ENCODE measurements at regions not wholly inside any gene's neighbourhood (a gene's known extent, or its start where the extent isn't known, plus 50 kb on each side); places are given as distances from the start of the nearest gene placed in this dataset.
"Not testable (repeated sequence)": the region's sequence is repeated elsewhere in the genome, so short reads cannot be mapped to it uniquely, and the experiment has no call there.

GRCh38 chr14:29982171-29982570 lies 54.5 kb upstream of the PRKD1 start:
- CTCF ChIA-PET: no interaction called here
- ATAC-seq (no peak), DNase-seq (no peak)
- no peaks in the 10 kb centered on the region for H3K36me3 Mint-ChIP-seq (ENCODE audit: low read depth)
- no peak overlapping the region for H3K4me3 Mint-ChIP-seq
- POLR2A ChIA-PET: no interaction called here
- no peak overlapping the region for H3K27ac Mint-ChIP-seq
- H3K27me3 Mint-ChIP-seq (ENCODE audit: low read depth): no peaks in the 10 kb centered on the region
- H3K4me1 Mint-ChIP-seq (ENCODE audit: low read depth): no peaks in the 10 kb centered on the region
- H3K9me3 Mint-ChIP-seq (ENCODE audit: insufficient read depth): no peaks in the 10 kb centered on the region

- no peak for DNase-seq
- no peaks in the 10 kb centered on the region for H3K4me1 Mint-ChIP-seq (ENCODE audit: low read depth)
- H3K27me3 Mint-ChIP-seq (ENCODE audit: low read depth): no peaks in the 10 kb centered on the region
- ChIA-PET POLR2A (no interaction called here), CTCF (no interaction called here)
- no peak overlapping the region for H3K4me3 Mint-ChIP-seq
- no peaks in the 10 kb centered on the region for H3K9me3 Mint-ChIP-seq (ENCODE audit: insufficient read depth)
- H3K36me3 Mint-ChIP-seq (ENCODE audit: low read depth): no peaks in the 10 kb centered on the region
- no peak overlapping the region for H3K27ac Mint-ChIP-seq
- ATAC-seq: no peak
Observed at GRCh38 chr14:29982993-29983392, 55.3 kb upstream of the PRKD1 start.

- DNase-seq; ATAC-seq; H3K4me3 Mint-ChIP-seq; H3K27me3 Mint-ChIP-seq (ENCODE audit: low read depth); H3K27ac Mint-ChIP-seq; POLR2A ChIA-PET; H3K4me1 Mint-ChIP-seq (ENCODE audit: low read depth); H3K9me3 Mint-ChIP-seq (ENCODE audit: insufficient read depth); CTCF ChIA-PET; H3K36me3 Mint-ChIP-seq (ENCODE audit: low read depth): not testable (repeated sequence)
Observed at GRCh38 chr14:29990344-29990857, 62.8 kb upstream of the PRKD1 start.

GRCh38 chr14:29990993-29991392 lies 63.3 kb upstream of the PRKD1 start:
- Mint-ChIP-seq H3K27me3 (ENCODE audit: low read depth) (no peaks in the 10 kb centered on the region), H3K4me1 (ENCODE audit: low read depth) (no peaks in the 10 kb centered on the region), H3K36me3 (ENCODE audit: low read depth) (no peaks in the 10 kb centered on the region), H3K27ac (no peak overlapping the region), H3K9me3 (ENCODE audit: insufficient read depth) (no peaks in the 10 kb centered on the region), H3K4me3 (no peak overlapping the region)
- no peak for ATAC-seq
- ChIA-PET POLR2A (no interaction called here), CTCF (no interaction called here)
- no peak for DNase-seq

- H3K27me3 Mint-ChIP-seq (ENCODE audit: low read depth): no peaks in the 10 kb centered on the region
Observed at GRCh38 chr14:29993143-29993542, 65.5 kb upstream of the PRKD1 start.

GRCh38 chr14:29999013-29999539 lies 71.4 kb upstream of the PRKD1 start:
- DNase-seq (no peak), ATAC-seq (no peak)
- H3K27me3 Mint-ChIP-seq (ENCODE audit: low read depth): no peaks in the 10 kb centered on the region
- no peak overlapping the region for H3K27ac Mint-ChIP-seq
- CTCF ChIA-PET: no interaction called here
- no peaks in the 10 kb centered on the region for H3K4me1 Mint-ChIP-seq (ENCODE audit: low read depth)
- no peak overlapping the region for H3K4me3 Mint-ChIP-seq
- POLR2A ChIA-PET: no interaction called here
- H3K9me3 Mint-ChIP-seq (ENCODE audit: insufficient read depth): no peaks in the 10 kb centered on the region
- no peaks in the 10 kb centered on the region for H3K36me3 Mint-ChIP-seq (ENCODE audit: low read depth)

More at GRCh38 chr14:29993143-29993542, 65.5 kb upstream of the PRKD1 start:
- CTCF ChIA-PET: no interaction called here
- Mint-ChIP-seq H3K27ac (no peak overlapping the region), H3K9me3 (ENCODE audit: insufficient read depth) (no peaks in the 10 kb centered on the region), H3K4me1 (ENCODE audit: low read depth) (no peaks in the 10 kb centered on the region), H3K36me3 (ENCODE audit: low read depth) (no peaks in the 10 kb centered on the region), H3K4me3 (no peak overlapping the region)
- ATAC-seq: no peak
- POLR2A ChIA-PET: no interaction called here
- no peak for DNase-seq

- Mint-ChIP-seq H3K27ac (no peak overlapping the region), H3K4me1 (ENCODE audit: low read depth) (no peaks in the 10 kb centered on the region), H3K4me3 (no peak overlapping the region), H3K9me3 (ENCODE audit: insufficient read depth) (no peaks in the 10 kb centered on the region), H3K36me3 (ENCODE audit: low read depth) (no peaks in the 10 kb centered on the region), H3K27me3 (ENCODE audit: low read depth) (no peaks in the 10 kb centered on the region)
- ChIA-PET CTCF (no interaction called here), POLR2A (no interaction called here)
- DNase-seq: no peak
- ATAC-seq: no peak
Observed at GRCh38 chr14:30002859-30003258, 75.2 kb upstream of the PRKD1 start.

- no peaks in the 10 kb centered on the region for H3K4me1 Mint-ChIP-seq (ENCODE audit: low read depth)
- H3K9me3 Mint-ChIP-seq (ENCODE audit: insufficient read depth): peaks cover 4% of the 10 kb centered on the region
- DNase-seq (no peak), ATAC-seq (no peak)
- no peaks in the 10 kb centered on the region for H3K36me3 Mint-ChIP-seq (ENCODE audit: low read depth)
- no peaks in the 10 kb centered on the region for H3K27me3 Mint-ChIP-seq (ENCODE audit: low read depth)
- no peak overlapping the region for H3K4me3 Mint-ChIP-seq
- POLR2A ChIA-PET: no interaction called here
- no peak overlapping the region for H3K27ac Mint-ChIP-seq
- CTCF ChIA-PET: no interaction called here
Observed at GRCh38 chr14:30005114-30005808, 77.6 kb upstream of the PRKD1 start.

- DNase-seq (no peak), ATAC-seq (no peak)
- peaks cover 4% of the 10 kb centered on the region for H3K9me3 Mint-ChIP-seq (ENCODE audit: insufficient read depth)
- no peaks in the 10 kb centered on the region for H3K4me1 Mint-ChIP-seq (ENCODE audit: low read depth)
- POLR2A ChIA-PET: no interaction called here
- no peaks in the 10 kb centered on the region for H3K27me3 Mint-ChIP-seq (ENCODE audit: low read depth)
- CTCF ChIA-PET: no interaction called here
- no peak overlapping the region for H3K27ac Mint-ChIP-seq
- H3K36me3 Mint-ChIP-seq (ENCODE audit: low read depth): no peaks in the 10 kb centered on the region
- H3K4me3 Mint-ChIP-seq: no peak overlapping the region
Observed at GRCh38 chr14:30006695-30007094, 79.0 kb upstream of the PRKD1 start.

GRCh38 chr14:30015489-30015888 lies 87.8 kb upstream of the PRKD1 start:
- POLR2A ChIA-PET: no interaction called here
- Mint-ChIP-seq H3K27me3 (ENCODE audit: low read depth) (no peaks in the 10 kb centered on the region), H3K9me3 (ENCODE audit: insufficient read depth) (peaks cover 6% of the 10 kb centered on the region), H3K4me1 (ENCODE audit: low read depth) (no peaks in the 10 kb centered on the region), H3K27ac (no peak overlapping the region), H3K36me3 (ENCODE audit: low read depth) (no peaks in the 10 kb centered on the region), H3K4me3 (no peak overlapping the region)
- ATAC-seq: no peak
- DNase-seq: no peak
- CTCF ChIA-PET: no interaction called here

GRCh38 chr14:30016002-30016401 lies 88.4 kb upstream of the PRKD1 start:
- DNase-seq (no peak), ATAC-seq (no peak)
- CTCF ChIA-PET: no interaction called here
- no peak overlapping the region for H3K4me3 Mint-ChIP-seq
- peaks cover 6% of the 10 kb centered on the region for H3K9me3 Mint-ChIP-seq (ENCODE audit: insufficient read depth)
- H3K27ac Mint-ChIP-seq: no peak overlapping the region
- no peaks in the 10 kb centered on the region for H3K4me1 Mint-ChIP-seq (ENCODE audit: low read depth)
- no peaks in the 10 kb centered on the region for H3K27me3 Mint-ChIP-seq (ENCODE audit: low read depth)
- no peaks in the 10 kb centered on the region for H3K36me3 Mint-ChIP-seq (ENCODE audit: low read depth)
- POLR2A ChIA-PET: no interaction called here

GRCh38 chr14:30017370-30017993 lies 89.8 kb upstream of the PRKD1 start:
- ChIA-PET POLR2A (no interaction called here), CTCF (no interaction called here)
- DNase-seq: no peak
- no peak for ATAC-seq
- Mint-ChIP-seq H3K4me1 (ENCODE audit: low read depth) (no peaks in the 10 kb centered on the region), H3K4me3 (no peak overlapping the region), H3K9me3 (ENCODE audit: insufficient read depth) (peaks cover 6% of the 10 kb centered on the region), H3K27me3 (ENCODE audit: low read depth) (no peaks in the 10 kb centered on the region), H3K36me3 (ENCODE audit: low read depth) (no peaks in the 10 kb centered on the region), H3K27ac (no peak overlapping the region)

- no peak overlapping the region for H3K4me3 Mint-ChIP-seq
- no peak overlapping the region for H3K27ac Mint-ChIP-seq
- H3K27me3 Mint-ChIP-seq (ENCODE audit: low read depth): no peaks in the 10 kb centered on the region
- POLR2A ChIA-PET: no interaction called here
- H3K9me3 Mint-ChIP-seq (ENCODE audit: insufficient read depth): peaks cover 9% of the 10 kb centered on the region
- no peaks in the 10 kb centered on the region for H3K36me3 Mint-ChIP-seq (ENCODE audit: low read depth)
- ATAC-seq: no peak
- H3K4me1 Mint-ChIP-seq (ENCODE audit: low read depth): no peaks in the 10 kb centered on the region
- CTCF ChIA-PET: no interaction called here
- DNase-seq: no peak
Observed at GRCh38 chr14:30020271-30020670, 92.6 kb upstream of the PRKD1 start.

Data from activated CD8-positive, alpha-beta T cell treated with anti-CD3 and anti-CD28 coated beads, Interleukin-2, amount 10 ng/mL, durations not matched to agents 7 days and 5 days (primary cell).